ENCODE measurements at regions not wholly inside any gene's neighbourhood (a gene's known extent, or its start where the extent isn't known, plus 50 kb on each side); places are given as distances from the start of the nearest gene placed in this dataset.

- no peak overlapping the region for H2AFZ ChIP-seq (ENCODE audit: control insufficient read depth, low read length)
- TF ChIP-seq EZH2 (IDR thresholded peaks at IDR 0.05; ENCODE audit: low read length), result no peak
- TF ChIP-seq CTCF (optimal IDR thresholded peaks at IDR 0.05 in 1 of 3, IDR thresholded peaks at IDR 0.05 in 1 of 3, conservative IDR thresholded peaks at IDR 0.05 in 1 of 3; ENCODE audit: extremely low read depth in 1 of 3, insufficient read depth in 2 of 3, low read length in 3 of 3), result no peak
- no peaks in the 10 kb centered on the region for H3K36me3 ChIP-seq (ENCODE audit: control insufficient read depth in 2 of 2, extremely low read depth in 1 of 2, insufficient read depth in 2 of 2, low read length in 2 of 2)
- H3K9ac ChIP-seq (ENCODE audit: control insufficient read depth, extremely low read depth, insufficient read depth, low read length), result no peak overlapping the region
- H3K27me3 ChIP-seq (ENCODE audit: control insufficient read depth, extremely low read depth, insufficient read depth, low read length), result no peaks in the 10 kb centered on the region
- H3K27ac ChIP-seq (ENCODE audit: control insufficient read depth, insufficient read depth, low read length), result no peak overlapping the region
- H4K20me1 ChIP-seq (ENCODE audit: control insufficient read depth, extremely low read depth, insufficient read depth, low read length), result no peaks in the 10 kb centered on the region
- no peak for FAIRE-seq
- no peaks in the 10 kb centered on the region for H3K79me2 ChIP-seq (ENCODE audit: control insufficient read depth, insufficient read depth, low read length)
- dilution Hi-C loops (cut with MboI; ENCODE audit: extremely low pct_ligation_motif_present, low sequenced_read_pairs), result no loop called here
- no peak overlapping the region for H3K4me3 ChIP-seq (ENCODE audit: control insufficient read depth in 2 of 3, extremely low read depth in 1 of 3, insufficient read depth in 2 of 3, low read depth in 1 of 3, low read length in 3 of 3)
- H3K4me2 ChIP-seq (ENCODE audit: control insufficient read depth, extremely low read depth, insufficient read depth, low read depth, low read length), result no peak overlapping the region
- H3K9me1 ChIP-seq (ENCODE audit: control insufficient read depth, extremely low read depth, insufficient read depth, low read length), result no peaks in the 10 kb centered on the region
- H3K4me1 ChIP-seq (ENCODE audit: control insufficient read depth, extremely low read depth, insufficient read depth, low read length), result no peaks in the 10 kb centered on the region
- H3K9me3 ChIP-seq (ENCODE audit: control insufficient read depth, low read depth, low read length), result no peaks in the 10 kb centered on the region
- DNase-seq (ENCODE audit: low read depth, low spot score), result no peak
Observed at GRCh38 chr3:152607179-152607578, 227.8 kb upstream of the P2RY1 start.

GRCh38 chr3:152608696-152609594 lies 226.0 kb upstream of the P2RY1 start:
- no peak for FAIRE-seq
- Histone ChIP-seq H3K4me1 (ENCODE audit: control insufficient read depth, extremely low read depth, insufficient read depth, low read length) (no peaks in the 10 kb centered on the region), H3K4me3 (ENCODE audit: control insufficient read depth in 2 of 3, extremely low read depth in 1 of 3, insufficient read depth in 2 of 3, low read depth in 1 of 3, low read length in 3 of 3) (no peak overlapping the region), H3K4me2 (ENCODE audit: control insufficient read depth, extremely low read depth, insufficient read depth, low read depth, low read length) (no peak overlapping the region), H3K79me2 (ENCODE audit: control insufficient read depth, insufficient read depth, low read length) (no peaks in the 10 kb centered on the region), H3K9me1 (ENCODE audit: control insufficient read depth, extremely low read depth, insufficient read depth, low read length) (no peaks in the 10 kb centered on the region), H3K9ac (ENCODE audit: control insufficient read depth, extremely low read depth, insufficient read depth, low read length) (no peak overlapping the region), H3K36me3 (ENCODE audit: control insufficient read depth in 2 of 2, extremely low read depth in 1 of 2, insufficient read depth in 2 of 2, low read length in 2 of 2) (no peaks in the 10 kb centered on the region), H3K27me3 (ENCODE audit: control insufficient read depth, extremely low read depth, insufficient read depth, low read length) (no peaks in the 10 kb centered on the region), H4K20me1 (ENCODE audit: control insufficient read depth, extremely low read depth, insufficient read depth, low read length) (no peaks in the 10 kb centered on the region), H2AFZ (ENCODE audit: control insufficient read depth, low read length) (no peak overlapping the region), H3K27ac (ENCODE audit: control insufficient read depth, insufficient read depth, low read length) (no peak overlapping the region), H3K9me3 (ENCODE audit: control insufficient read depth, low read depth, low read length) (no peaks in the 10 kb centered on the region)
- no peak for DNase-seq (ENCODE audit: low read depth, low spot score)
- TF ChIP-seq EZH2 (IDR thresholded peaks at IDR 0.05; ENCODE audit: low read length) (no peak), CTCF (optimal IDR thresholded peaks at IDR 0.05 in 1 of 3, IDR thresholded peaks at IDR 0.05 in 1 of 3, conservative IDR thresholded peaks at IDR 0.05 in 1 of 3; ENCODE audit: extremely low read depth in 1 of 3, insufficient read depth in 2 of 3, low read length in 3 of 3) (no peak)
- dilution Hi-C loops (cut with MboI; ENCODE audit: extremely low pct_ligation_motif_present, low sequenced_read_pairs), result no loop called here

Measured in keratinocyte (primary cell).